DMS79 treated with DMSO at 0.1 percent for 48 hours (cell line): ENCODE measurements at regions not wholly inside any gene's neighbourhood (a gene's known extent, or its start where the extent isn't known, plus 50 kb on each side); places are given as distances from the start of the nearest gene placed in this dataset.
"Not testable (repeated sequence)": the region's sequence is repeated elsewhere in the genome, so short reads cannot be mapped to it uniquely, and the experiment has no call there.

Experiments used
- DNase-seq: peaks from one replicate; lab custom pipeline; 2025; lab: John Stamatoyannopoulos, UW

DNA sequence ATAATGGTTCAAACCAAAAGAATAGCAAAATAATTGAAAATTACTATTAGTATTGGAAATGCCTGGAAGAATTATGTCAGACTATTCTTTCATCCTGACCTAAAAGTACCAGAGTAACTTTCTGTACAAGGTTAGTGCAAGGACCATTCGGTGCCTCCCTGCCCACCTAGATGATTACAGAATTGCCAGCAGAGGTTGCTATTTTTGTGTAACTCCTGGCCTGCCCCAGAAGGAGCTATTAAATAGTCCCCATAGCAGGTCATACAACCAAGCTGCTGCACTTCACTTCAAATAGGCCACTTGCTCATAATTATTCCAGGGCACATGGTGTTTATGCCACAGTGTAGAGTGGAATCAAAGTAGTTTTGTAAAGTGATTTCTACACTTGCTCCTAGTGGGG is 831.1 kb upstream of the PABPC4L start:
- no peak for DNase-seq

DNA sequence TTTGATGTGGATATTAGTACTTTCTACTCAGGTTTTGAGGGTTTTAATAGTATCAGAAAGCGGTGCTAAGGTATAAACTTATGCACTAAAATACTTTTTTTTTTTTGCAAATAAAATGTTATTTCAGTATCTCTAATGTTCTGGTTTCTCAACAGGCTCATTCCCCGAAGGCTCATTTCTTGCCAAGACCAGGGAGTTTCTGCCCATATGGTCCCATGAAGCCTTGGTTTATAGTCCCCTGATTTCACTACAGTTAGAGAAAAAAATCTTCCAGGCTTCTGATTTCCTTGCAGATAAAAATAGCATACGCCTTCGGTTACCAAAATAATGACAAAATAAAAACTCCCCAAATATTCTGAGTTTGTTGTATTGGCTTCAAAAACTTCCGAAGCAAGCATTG is 814.2 kb upstream of the PABPC4L start:
- no peak for DNase-seq

DNA sequence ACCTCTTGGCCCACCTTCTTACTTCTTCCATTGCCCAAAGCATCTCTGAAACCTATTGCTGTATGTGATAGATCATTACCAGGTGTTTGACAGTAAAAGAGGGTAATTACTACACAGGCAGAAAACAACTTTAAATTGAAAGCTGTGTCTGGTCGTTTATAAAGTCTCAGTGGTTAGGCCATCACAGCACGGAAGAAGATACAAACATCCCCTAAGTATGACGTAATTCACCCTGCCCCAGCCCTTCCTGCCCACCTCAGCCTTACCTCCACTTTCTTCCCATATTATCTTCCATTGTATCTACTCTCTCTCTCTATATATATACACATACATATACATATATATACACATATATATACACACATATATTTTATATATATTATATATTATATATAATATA is 805.8 kb upstream of the PABPC4L start:
- DNase-seq, result no peak

DNA sequence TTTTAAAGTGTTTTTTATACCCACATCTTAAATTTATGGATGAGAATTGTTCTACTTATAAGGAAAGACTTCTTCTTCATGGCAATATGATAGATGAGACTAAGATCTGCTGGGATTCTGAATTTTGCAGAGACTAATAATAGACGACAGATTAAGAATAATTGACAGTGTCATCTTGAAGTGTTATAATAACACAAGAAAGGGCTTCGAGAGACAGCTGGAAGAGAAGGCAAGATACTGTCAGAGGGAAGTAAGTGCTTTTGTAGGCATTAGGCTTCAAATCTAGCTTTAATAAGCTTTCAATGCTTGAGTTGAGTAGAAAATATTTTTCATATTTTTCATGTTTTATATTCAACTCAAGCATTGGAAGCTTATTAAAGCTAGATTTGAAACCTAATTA is 797.6 kb upstream of the PABPC4L start:
- no peak for DNase-seq

DNA sequence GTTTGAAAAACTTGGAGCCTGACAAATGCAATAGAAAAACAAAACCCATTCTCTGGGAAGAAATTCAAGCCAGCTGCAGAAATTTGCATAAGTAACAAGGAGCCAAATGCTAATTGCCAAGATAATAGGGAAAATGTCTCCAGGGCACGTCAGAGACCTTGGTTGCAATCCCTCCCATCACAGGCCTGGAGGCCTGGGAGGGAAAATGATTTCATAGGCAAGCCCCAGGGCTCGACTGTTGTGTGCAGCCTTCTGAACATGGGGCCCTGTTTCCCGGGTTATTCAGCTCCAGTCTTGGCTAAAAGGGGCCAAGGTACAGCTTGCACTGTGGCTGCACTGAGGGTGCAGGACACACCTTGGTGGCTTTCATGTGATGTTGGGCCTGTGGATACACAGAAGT is 760.4 kb upstream of the PABPC4L start:
- no peak for DNase-seq

DNA sequence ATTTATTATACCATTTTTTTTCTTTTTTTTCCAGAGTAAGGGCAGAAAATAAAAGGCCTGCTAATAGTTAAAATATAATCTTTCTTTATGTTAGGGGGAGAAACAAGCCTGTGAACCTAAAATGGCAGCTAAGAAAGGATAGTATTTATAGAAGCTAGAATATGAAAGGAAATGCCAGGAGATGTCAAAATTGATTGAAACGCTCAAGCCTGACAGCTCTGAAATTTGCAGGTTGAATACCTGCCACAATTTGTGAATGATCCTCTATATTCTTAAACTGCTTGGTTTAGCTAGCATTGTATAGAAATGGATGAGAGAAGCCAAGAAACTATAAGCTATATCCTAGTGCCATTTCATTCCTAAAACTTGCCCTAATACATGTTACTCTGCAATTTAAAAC is 757.3 kb upstream of the PABPC4L start:
- no peak for DNase-seq

DNA sequence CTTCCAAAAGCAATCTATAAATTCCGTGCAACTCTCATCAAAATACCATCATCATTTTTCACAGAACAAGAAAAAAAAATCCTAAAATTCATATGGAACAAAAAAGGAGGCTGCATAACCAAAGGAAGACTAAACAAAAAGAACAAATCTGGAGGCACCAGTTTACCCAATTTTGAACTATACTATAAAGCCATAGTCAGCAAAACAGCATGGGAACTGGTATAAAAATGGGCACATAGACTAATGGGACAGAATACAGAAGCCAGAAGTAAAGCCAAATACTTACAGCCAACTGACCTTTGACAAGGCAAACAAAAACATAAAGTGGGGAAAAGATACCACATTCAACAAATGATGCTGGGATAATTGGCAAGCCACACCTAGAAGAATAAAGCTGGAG is 753.5 kb upstream of the PABPC4L start:
- no peak for DNase-seq

DNA sequence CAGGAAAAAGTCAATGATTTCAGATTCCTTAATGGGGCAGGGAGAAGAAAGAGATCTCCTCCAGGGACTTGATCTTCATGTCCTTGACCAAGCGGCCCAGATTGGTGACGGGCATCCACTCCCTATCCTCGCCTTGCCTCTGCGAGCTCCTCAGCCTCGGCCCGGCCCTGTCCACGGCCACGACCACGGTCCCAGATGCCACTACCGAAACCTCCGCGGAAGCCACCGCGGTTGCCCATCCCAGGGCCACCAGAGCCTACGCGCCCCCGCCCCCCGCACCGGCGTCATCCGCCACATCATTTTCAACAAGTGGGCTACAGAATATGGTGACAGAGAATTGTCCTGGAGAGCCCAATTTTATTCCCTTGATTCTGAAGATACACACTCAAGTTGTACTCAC is 751.2 kb upstream of the PABPC4L start:
- DNase-seq, result no peak

DNA sequence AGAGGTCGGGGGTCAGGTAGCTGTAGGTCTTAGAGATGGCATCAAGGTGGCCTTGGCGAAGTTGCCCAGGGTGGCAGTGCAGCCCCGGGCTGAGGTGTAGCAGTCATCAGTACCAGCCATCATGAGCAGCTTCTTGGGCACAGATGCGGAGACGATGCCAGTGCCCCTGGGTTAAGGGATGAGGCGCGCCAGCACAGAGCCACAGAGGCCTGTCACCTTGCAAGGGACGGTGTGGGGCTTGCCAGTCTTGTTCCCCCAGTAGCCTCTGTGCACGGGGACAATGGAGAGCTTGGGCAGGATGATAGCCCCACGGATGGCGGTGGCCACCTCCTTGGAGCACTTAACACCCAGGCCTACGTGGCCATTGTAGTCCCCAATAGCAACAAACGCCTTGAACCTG is 750.7 kb upstream of the PABPC4L start:
- DNase-seq, result no peak

DNA sequence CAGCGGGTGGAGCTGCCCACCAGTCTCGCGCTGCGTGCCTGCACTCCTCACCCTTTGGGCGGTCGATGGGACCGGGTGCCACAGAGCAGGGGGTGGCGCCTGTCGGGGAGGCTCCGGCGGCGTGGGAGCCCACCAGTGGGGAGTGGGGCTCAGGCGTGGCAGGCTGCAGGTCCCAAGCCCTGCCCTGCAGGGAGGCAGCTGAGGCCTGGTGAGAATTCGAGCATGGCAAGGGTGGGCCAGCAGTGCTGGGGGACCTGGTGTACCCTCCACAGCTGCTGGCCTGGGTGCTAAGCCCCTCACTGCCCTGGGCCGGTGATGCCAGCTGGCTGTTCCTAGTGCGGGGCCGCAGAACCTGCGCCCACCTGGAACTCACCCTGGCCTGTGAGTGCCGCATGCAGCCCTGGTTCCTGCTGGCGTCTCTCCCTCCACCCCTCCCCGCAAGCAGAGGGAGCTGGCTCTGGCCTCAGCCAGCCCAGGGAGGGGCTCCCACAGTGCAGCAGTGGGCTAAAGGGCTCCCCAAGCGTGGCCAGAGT is 746.6 kb upstream of the PABPC4L start:
- no peak for DNase-seq

DNA sequence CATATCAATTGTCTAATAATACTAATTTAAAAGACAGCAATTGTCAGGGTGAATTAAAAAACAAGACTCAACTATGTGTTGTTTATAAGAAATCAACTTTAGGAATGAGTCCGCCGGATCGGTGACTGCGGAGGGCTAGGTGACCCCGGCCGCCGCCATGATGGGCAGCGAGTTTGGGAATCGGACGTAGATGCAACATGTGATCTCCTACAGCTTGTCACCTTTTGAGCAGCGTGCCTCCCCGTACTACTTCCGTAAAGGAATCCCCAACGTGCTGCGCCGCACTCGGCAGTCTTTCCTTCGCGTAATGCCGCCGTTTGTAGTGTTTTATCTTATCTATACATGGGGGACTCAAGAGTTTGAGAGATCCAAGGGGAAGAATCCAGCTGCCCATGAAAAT is 742.5 kb upstream of the PABPC4L start:
- DNase-seq, result no peak

DNA sequence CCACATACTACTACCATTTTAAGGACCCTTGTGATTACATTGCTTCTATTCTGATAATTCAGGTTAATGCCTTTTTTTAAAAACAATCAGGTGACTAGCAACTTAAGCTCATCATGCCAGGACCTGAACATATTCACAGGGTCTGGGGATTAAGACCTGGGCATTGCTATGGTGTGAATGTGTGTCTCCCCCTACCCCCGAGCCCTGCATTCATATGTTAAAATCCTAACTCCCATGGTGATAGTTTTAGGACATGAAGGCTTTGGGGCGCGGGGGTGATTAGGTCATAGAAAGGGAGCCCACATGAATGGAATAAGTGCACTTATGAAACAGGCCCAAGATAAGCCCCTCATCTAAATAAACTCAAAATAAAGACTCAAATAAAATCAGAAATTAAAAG is 734.4 kb upstream of the PABPC4L start:
- no peak for DNase-seq

DNA sequence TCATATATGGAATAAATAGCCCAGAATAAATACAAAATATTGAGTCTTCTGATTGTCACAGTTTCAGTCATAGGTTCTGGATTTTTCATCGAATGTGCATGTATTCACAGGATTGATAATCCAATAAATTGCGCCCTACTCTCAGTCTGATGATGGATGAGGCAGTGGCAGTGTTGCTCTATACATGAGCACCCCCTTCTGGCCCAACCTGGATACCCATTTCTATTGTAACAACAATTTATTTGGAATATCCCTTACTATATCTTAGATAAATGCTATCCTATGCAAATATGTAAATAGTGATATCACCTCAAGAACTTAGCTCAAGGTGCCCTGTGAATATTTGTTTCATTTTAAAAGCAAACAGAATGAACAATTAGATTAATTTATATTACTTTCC is 733.7 kb upstream of the PABPC4L start:
- DNase-seq, result no peak

DNA sequence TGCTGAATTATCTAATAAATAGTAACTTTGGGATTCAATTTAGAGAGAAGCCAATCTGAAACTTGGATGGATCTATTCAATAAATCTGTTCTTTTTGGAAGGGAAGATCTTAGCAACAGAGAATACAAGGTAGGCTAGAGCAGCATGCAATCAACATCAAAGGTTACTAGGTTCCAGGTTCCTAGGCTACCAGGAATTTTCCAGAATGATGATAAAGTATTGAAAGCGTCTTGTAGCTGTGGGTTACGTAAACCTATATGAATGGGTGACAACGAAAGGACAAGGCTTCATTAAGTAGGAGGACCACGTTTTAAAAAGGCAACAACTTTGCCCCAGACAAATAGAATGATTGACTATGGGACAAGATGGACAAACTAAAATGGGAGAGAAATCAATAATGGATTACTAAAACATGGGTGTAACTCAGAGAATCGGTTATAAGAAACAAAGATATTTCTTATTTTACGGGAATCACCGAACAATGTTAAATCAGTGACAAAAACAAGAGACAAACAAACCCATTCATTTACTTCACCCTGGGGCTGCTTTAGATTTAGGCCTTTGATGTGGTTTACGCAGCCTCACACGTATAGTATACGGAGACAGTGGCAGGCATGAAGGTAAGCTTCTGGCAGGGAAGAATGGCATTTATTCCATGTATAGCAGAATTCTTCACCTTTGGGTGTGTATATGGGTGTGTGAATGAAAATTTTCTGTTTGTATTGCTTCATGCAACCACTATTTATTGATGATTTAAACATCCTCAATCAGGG is 732.6 kb upstream of the PABPC4L start:
- DNase-seq, result no peak

DNA sequence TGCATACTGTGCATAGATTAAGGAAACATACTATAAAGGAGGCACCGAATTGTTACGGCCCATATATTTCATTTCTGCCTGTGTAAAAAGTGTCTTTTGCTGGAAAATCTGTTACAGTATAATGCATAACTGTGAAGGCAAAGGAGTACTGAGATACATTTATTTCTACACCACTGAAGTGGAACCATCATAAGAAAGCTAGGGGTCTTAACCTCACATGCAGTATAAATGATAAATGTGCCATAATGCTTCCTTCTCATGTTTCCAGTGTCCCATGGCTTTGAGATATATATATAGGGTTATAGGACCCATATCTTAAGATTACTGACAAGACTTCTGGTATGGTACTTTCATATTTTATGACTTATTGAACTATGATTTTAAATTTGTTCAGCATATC is 713.8 kb upstream of the PABPC4L start:
- no peak for DNase-seq

DNA sequence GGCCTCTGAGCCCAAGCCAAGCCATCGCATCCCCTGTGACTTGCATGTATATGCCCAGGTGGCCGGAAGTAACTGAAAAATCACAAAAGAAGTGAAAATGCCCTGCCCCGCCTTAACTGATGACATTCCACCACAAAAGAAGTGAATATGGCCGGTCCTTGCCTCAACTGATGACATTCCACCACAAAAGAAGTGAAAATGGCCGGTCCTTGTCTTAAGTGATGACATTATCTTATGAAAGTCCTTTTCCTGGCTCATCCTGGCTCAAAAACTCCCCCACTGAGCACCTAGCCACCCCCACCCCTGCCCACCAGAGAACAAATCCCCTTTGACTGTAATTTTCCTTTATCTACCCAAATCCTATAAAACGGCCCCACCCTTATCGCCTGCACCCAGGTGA is 712.7 kb upstream of the PABPC4L start:
- DNase-seq, result not testable (repeated sequence)

DNA sequence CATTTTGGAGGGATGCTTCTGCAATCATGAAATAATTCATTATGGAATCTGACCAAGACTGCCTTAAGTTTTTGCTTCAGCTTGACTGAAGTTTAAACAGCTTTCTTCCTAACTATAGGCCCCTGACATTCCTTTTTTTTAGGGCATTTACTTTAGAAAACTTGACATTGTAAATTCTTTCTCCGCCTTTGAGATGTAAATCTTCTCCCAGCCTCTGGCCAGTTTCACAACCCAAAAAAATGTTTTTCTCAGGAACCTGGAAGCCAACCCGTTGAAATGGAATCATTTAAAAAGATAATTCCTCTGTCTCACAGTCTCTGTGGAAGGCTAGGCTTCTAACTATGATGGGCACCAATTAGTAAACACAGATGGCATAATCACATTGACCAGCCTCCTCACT is 710.4 kb upstream of the PABPC4L start:
- no peak for DNase-seq

DNA sequence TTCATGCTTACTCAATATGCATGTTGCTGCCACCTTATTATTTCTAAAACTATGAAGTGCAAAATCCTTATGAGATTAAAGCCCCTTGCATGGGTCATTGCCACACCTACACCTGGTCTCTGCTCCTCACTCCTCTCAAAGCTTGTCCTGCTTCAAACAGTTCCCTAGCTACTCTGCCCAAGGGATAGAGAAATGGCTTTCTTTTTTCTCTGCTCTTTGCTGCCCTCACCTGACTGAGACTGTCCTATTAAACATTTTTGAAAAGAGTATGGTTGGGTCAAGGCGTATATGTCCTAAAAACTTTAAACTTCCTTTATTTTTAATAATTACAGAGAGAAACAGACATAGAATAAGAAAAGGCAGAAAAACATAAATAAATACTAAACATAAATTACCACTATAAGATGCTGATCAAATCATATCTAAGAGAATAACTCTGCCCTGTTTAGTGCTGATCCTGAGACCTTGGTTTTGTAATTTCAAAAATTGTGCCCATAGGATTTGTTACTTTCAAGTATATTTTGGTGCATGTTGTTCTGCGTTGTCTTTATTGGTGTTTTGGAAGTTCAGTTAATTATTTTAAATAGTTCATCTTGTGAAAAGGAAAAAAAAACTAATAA is 704.9 kb upstream of the PABPC4L start:
- no peak for DNase-seq

DNA sequence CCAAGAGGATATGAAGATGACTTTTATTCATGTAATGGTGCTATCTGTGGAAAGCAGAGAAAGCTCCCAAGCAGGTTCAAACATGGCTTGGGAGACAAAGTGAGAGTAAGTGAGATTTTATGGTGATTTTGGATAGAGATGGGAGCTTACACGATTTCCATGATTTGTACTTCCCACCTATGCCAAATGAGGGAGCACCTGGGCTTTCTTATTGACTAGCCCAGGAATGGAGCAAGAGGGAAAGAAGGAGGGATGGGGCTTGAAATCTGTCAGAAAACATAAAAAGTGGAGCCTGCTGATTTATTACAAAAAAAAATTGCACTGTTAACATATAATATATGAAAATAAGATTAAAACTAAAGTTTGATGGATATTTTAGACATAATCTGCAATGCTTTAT is 703.5 kb upstream of the PABPC4L start:
- DNase-seq, result no peak

DNA sequence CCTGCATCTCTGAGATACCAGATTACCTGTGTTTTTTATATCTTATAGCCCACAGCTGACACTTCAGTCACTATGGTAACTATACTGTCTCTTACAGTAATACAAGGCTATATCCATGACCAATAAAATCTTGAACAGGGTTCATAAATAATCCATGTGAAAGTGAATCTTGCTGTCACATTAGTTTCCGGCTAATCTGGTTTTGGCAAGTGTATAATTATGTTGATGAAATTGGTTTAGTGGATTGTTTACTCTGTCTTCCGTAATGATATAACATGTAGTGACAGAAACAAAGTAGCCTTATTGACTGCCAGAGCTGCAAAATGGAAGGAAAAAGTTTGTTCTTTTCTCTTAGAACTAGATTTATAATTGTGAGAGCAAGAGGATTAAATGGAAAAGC is 686.6 kb upstream of the PABPC4L start:
- DNase-seq, result no peak

DNA sequence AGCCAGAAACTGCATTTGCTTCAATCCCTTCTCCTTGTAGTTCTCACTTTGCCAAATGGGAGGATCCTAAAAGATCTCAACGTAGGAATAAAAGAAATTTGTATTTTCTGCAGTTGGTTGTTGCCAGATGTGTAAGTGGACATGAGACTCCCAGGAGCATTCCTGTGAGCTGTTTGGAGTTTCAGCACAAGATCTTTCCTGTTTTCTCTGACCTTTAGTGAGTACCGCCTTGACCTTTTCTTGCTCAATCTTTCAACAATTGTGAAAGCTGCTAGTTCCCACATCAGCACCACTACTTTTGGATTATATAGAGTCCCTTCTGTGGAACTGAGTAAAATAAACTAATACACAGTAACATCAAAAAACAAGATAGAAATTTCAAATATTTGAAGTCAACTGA is 683.8 kb upstream of the PABPC4L start:
- DNase-seq, result no peak

DNA sequence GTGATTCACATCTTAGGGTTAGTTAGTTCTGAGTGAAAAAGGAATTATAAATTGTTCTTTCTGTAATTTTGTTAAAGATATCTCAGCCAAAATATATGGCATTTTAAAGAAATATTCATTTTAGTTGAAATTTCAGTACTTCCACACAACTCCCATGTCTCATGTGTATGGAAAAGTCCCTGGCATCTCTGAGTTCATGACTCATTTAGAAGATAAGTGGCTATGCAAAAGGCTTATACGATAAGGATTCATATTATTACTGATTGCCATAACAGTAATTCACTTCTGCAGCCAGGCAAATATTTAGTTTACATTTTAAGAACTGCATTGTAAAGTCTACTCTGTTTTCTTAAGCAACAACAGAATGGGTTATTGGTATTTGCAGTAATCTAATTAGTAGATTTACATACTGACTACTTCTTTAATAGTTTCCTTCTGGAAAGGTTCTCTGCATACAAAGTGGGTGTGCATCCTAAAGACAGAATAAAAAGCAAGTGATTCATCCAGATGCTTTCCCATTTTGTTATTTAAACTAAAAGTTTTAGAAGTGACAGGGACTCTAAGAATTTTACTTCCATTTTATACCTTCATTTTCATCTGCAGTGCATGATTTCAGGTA is 682.4 kb upstream of the PABPC4L start:
- no peak for DNase-seq

DNA sequence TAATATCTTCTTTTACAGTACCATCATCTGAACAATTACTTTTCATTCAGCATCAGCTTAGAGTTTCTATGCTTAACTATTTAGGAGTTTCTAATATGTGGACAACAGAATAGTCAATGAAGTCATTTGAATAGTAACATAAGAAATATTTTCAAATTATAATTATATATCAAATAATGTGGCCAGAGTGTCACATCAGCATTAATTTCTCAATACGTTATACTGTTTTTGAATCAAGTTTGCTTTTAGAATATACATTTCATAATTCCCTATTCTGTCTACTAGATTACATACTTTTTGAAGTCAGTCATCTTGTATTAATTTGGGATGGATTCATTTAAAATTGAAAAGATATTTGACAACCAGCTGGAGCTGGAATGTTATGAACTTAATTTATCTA is 677.4 kb upstream of the PABPC4L start:
- DNase-seq, result no peak
